ENCODE measurements at regions not wholly inside any gene's neighbourhood (a gene's known extent, or its start where the extent isn't known, plus 50 kb on each side); places are given as distances from the start of the nearest gene placed in this dataset.
A peak's percentile ranks its signal among the peaks of the same experiment; 100 is the strongest.

- no peak for DNase-seq
Observed at GRCh38 chr5:174159327-174160114, 114.0 kb downstream of the NSG2 start.

- DNase-seq = no peak
Observed at GRCh38 chr5:174165406-174165805, 119.9 kb downstream of the NSG2 start.

- DNase-seq = peak; percentile 91
Observed at GRCh38 chr5:174166231-174167079, 120.9 kb downstream of the NSG2 start.

GRCh38 chr5:174167080-174167910, 121.8 kb downstream of the NSG2 start:
- DNase-seq = no peak

- no peak for DNase-seq
Observed at GRCh38 chr5:174172152-174172551, 126.6 kb downstream of the NSG2 start.

- no peak for DNase-seq
Observed at GRCh38 chr5:174172566-174172965, 127.1 kb downstream of the NSG2 start.

GRCh38 chr5:174173766-174174165, 128.3 kb downstream of the NSG2 start:
- no peak for DNase-seq

GRCh38 chr5:174175716-174176268, 130.3 kb downstream of the NSG2 start:
- no peak for DNase-seq

- no peak for DNase-seq
Observed at GRCh38 chr5:174176511-174176910, 131.0 kb downstream of the NSG2 start.

GRCh38 chr5:174177531-174177930, 132.0 kb downstream of the NSG2 start:
- no peak for DNase-seq

GRCh38 chr5:174177976-174178605, 132.6 kb downstream of the NSG2 start:
- no peak for DNase-seq

GRCh38 chr5:174180639-174181038, 135.1 kb downstream of the NSG2 start:
- DNase-seq = no peak

GRCh38 chr5:174182111-174182510, 136.6 kb downstream of the NSG2 start:
- DNase-seq = no peak

- no peak for DNase-seq
Observed at GRCh38 chr5:174183701-174184100, 138.2 kb downstream of the NSG2 start.

- no peak for DNase-seq
Observed at GRCh38 chr5:174185506-174185905, 140.0 kb downstream of the NSG2 start.

- no peak for DNase-seq
Observed at GRCh38 chr5:174186096-174186695, 140.7 kb downstream of the NSG2 start.

GRCh38 chr5:174187001-174187400, 141.5 kb downstream of the NSG2 start:
- DNase-seq = no peak

- DNase-seq = peak; percentile 26
Observed at GRCh38 chr5:174187481-174187880, 142.0 kb downstream of the NSG2 start.

- no peak for DNase-seq
Observed at GRCh38 chr5:174188295-174188694, 142.8 kb downstream of the NSG2 start.

- no peak for DNase-seq
Observed at GRCh38 chr5:174189654-174190541, 144.4 kb downstream of the NSG2 start.

GRCh38 chr5:174191076-174191475, 145.6 kb downstream of the NSG2 start:
- DNase-seq = no peak
